ENCODE measurements at regions not wholly inside any gene's neighbourhood (a gene's known extent, or its start where the extent isn't known, plus 50 kb on each side); places are given as distances from the start of the nearest gene placed in this dataset.
A peak's percentile ranks its signal among the peaks of the same experiment; 100 is the strongest.

GRCh38 chr2:167550448-167550847, 662.2 kb downstream of the XIRP2 start:
- Mint-ChIP-seq H3K36me3 (no peaks in the 10 kb centered on the region), H3K9me3 (no peaks in the 10 kb centered on the region), H3K4me3 (no peak overlapping the region), H3K27ac (no peak overlapping the region), H3K4me1 (ENCODE audit: unreplicated experiment) (no peaks in the 10 kb centered on the region), H3K27me3 (no peaks in the 10 kb centered on the region)
- TF ChIP-seq CTCF (conservative IDR thresholded peaks at IDR 0.05), result peak; percentile 63
- no peak for DNase-seq (ENCODE audit: extremely low spot score, unreplicated experiment)

GRCh38 chr2:167548396-167548795, 660.1 kb downstream of the XIRP2 start:
- Mint-ChIP-seq H3K4me1 (ENCODE audit: unreplicated experiment) (no peaks in the 10 kb centered on the region), H3K9me3 (no peaks in the 10 kb centered on the region), H3K36me3 (no peaks in the 10 kb centered on the region), H3K4me3 (no peak overlapping the region), H3K27ac (no peak overlapping the region), H3K27me3 (no peaks in the 10 kb centered on the region)
- no peak for TF ChIP-seq CTCF (conservative IDR thresholded peaks at IDR 0.05)
- DNase-seq (ENCODE audit: extremely low spot score, unreplicated experiment), result no peak

DNA sequence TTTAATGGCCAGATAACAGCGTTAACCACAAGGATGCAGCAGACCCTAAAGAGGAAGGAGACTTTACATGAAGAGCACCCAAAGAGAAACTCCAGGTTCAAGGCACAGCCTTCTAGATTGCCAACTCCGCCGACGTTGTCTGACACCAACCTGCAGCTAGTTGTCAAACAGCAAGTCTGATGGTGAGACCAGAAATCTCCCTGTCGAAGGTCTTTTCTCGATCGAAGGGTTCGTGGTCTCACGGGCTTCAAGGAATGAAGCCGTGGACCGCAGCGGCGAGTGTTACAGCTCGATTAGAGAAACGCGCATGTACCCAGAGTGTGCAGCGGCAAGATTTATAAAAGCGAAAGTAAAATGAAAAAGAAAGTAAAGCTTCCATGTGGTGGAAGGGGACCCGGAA, 656.3 kb downstream of the XIRP2 start:
- Mint-ChIP-seq H3K36me3 (no peaks in the 10 kb centered on the region), H3K4me1 (ENCODE audit: unreplicated experiment) (no peaks in the 10 kb centered on the region), H3K9me3 (no peaks in the 10 kb centered on the region), H3K27ac (no peak overlapping the region), H3K4me3 (no peak overlapping the region), H3K27me3 (no peaks in the 10 kb centered on the region)
- TF ChIP-seq CTCF (conservative IDR thresholded peaks at IDR 0.05), result no peak
- DNase-seq (ENCODE audit: extremely low spot score, unreplicated experiment), result no peak

DNA sequence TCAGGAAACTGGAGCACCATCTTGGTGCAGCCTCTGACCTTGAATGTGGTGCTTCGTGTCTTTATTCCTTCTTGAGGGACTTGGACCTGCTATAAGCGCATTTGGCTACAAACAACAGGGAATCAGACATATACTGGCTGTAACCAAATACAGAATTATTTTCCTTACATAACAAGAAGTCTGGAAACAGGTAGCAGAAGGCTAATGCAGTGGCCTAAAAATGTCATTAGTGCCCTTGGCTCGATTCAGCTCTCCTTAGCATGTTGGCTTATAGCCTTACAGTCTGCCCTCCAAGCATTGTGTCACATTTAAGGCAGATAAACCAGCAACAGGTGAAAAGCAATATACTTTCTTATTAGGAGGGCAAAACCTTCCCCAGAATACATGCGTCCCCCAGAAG, 655.4 kb downstream of the XIRP2 start:
- H3K36me3 Mint-ChIP-seq, result no peaks in the 10 kb centered on the region
- DNase-seq (ENCODE audit: extremely low spot score, unreplicated experiment), result no peak
- no peak overlapping the region for H3K27ac Mint-ChIP-seq
- no peaks in the 10 kb centered on the region for H3K4me1 Mint-ChIP-seq (ENCODE audit: unreplicated experiment)
- no peaks in the 10 kb centered on the region for H3K27me3 Mint-ChIP-seq
- no peaks in the 10 kb centered on the region for H3K9me3 Mint-ChIP-seq
- H3K4me3 Mint-ChIP-seq, result no peak overlapping the region
- no peak for TF ChIP-seq CTCF (conservative IDR thresholded peaks at IDR 0.05)

DNA sequence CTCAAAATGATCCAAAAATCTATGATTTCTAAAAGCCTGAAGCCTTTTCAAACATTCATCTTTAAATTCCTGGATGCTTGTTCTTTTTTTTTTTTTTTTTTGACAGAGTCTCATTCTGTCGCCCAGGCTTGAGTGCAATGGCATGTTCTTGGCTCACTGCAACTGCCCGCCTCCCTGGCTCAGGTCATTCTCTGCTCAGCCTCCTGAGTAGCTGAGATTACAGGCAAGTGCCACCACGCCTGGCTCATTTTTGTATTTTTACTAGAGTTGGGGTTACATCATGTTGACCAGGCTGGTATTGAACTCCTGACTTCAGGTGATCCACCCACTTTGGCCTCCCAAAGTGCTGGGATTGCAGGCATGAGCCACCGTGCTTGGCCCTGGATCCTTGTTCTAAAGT, 649.5 kb downstream of the XIRP2 start:
- Mint-ChIP-seq H3K27ac (no peak overlapping the region), H3K9me3 (peaks cover 4% of the 10 kb centered on the region), H3K27me3 (no peaks in the 10 kb centered on the region), H3K4me1 (ENCODE audit: unreplicated experiment) (no peaks in the 10 kb centered on the region), H3K4me3 (no peak overlapping the region), H3K36me3 (no peaks in the 10 kb centered on the region)
- TF ChIP-seq CTCF (conservative IDR thresholded peaks at IDR 0.05), result no peak
- DNase-seq (ENCODE audit: extremely low spot score, unreplicated experiment), result no peak

DNA sequence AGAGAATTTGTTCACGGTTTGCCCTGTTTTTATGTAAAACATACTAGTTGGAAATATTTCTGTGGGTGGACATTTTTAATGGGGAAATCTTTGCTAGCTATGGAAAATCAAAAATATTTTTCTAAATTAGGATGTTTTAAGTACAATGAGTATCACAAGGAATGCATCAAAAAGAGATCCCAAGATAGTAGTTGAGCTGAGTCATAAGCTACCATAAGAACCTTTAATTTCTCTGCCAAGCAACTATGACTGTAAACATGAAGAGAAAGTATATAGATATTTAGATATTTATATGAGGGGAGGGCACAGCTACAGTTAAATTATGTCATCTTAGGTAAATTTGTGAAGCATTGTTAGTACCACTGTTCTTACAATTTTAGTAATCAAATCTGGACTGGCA, 646.2 kb downstream of the XIRP2 start:
- no peak for TF ChIP-seq CTCF (conservative IDR thresholded peaks at IDR 0.05)
- Mint-ChIP-seq H3K4me3 (no peak overlapping the region), H3K36me3 (no peaks in the 10 kb centered on the region), H3K27ac (no peak overlapping the region), H3K4me1 (ENCODE audit: unreplicated experiment) (no peaks in the 10 kb centered on the region), H3K27me3 (no peaks in the 10 kb centered on the region), H3K9me3 (peaks cover 4% of the 10 kb centered on the region)
- no peak for DNase-seq (ENCODE audit: extremely low spot score, unreplicated experiment)
